Nephron progenitor cell (in vitro differentiated cells): ENCODE measurements at regions not wholly inside any gene's neighbourhood (a gene's known extent, or its start where the extent isn't known, plus 50 kb on each side); places are given as distances from the start of the nearest gene placed in this dataset.

ENCODE experiments used
- DNase-seq: peaks from one replicate; pipeline ENCODE4 v3.0.0; 2021
- H3K27ac Mint-ChIP-seq: 2 replicates; pipeline ENCODE4 v1.8.0; 2021; ENCODE audit warnings: mild to moderate bottlenecking, moderate library complexity, mixed read lengths
- H3K27me3 Mint-ChIP-seq: 2 replicates; pipeline ENCODE4 v1.8.0; 2021; ENCODE audit warnings: mild to moderate bottlenecking, low read depth, mixed read lengths; ENCODE audit not compliant: poor library complexity
- H3K36me3 Mint-ChIP-seq: 2 replicates; pipeline ENCODE4 v1.8.0; 2021; ENCODE audit warnings: low read depth, mixed read lengths
- H3K4me1 Mint-ChIP-seq: 2 replicates; pipeline ENCODE4 v1.8.0; 2021; ENCODE audit warnings: mixed read lengths
- H3K4me3 Mint-ChIP-seq: 2 replicates; pipeline ENCODE4 v1.8.0; 2021; ENCODE audit warnings: mild to moderate bottlenecking, moderate library complexity, mixed read lengths
- H3K9me3 Mint-ChIP-seq: 2 replicates; pipeline ENCODE4 v1.8.0; 2021; ENCODE audit warnings: mild to moderate bottlenecking, moderate library complexity, mixed read lengths
- CTCF ChIP-seq: fragments of 200-600 bp; sonication (generic); IDR thresholded peaks from 2 replicates; pipeline ENCODE4 v1.5.0; 2021; ENCODE audit warnings: antibody characterized with exemption

- peaks cover 9% of the 10 kb centered on the region for H3K27me3 Mint-ChIP-seq
- H3K27ac Mint-ChIP-seq = no peak overlapping the region
- no peak for DNase-seq
- TF ChIP-seq CTCF = no peak
- peaks cover 80% of the 10 kb centered on the region for H3K4me1 Mint-ChIP-seq
- H3K36me3 Mint-ChIP-seq = no peaks in the 10 kb centered on the region
- no peaks in the 10 kb centered on the region for H3K9me3 Mint-ChIP-seq
- H3K4me3 Mint-ChIP-seq = no peak overlapping the region
Measured at GRCh38 chr1:58901008-58901407, 117.2 kb upstream of the JUN start.

- Mint-ChIP-seq H3K36me3 (no peaks in the 10 kb centered on the region), H3K9me3 (no peaks in the 10 kb centered on the region), H3K4me3 (peak overlapping the region; percentile 59), H3K27ac (no peak overlapping the region), H3K4me1 (peaks cover 78% of the 10 kb centered on the region), H3K27me3 (peaks cover 9% of the 10 kb centered on the region)
- no peak for DNase-seq
- TF ChIP-seq CTCF = no peak
Measured at GRCh38 chr1:58902830-58903513, 119.1 kb upstream of the JUN start.

GRCh38 chr1:58903514-58904298 lies 119.9 kb upstream of the JUN start:
- H3K4me3 Mint-ChIP-seq = peak overlapping the region; percentile 77
- H3K27me3 Mint-ChIP-seq = peaks cover 9% of the 10 kb centered on the region
- H3K4me1 Mint-ChIP-seq = peaks cover 75% of the 10 kb centered on the region
- peak; percentile 69 for DNase-seq
- TF ChIP-seq CTCF = no peak
- no peaks in the 10 kb centered on the region for H3K9me3 Mint-ChIP-seq
- H3K27ac Mint-ChIP-seq = peak overlapping the region; percentile 33
- H3K36me3 Mint-ChIP-seq = no peaks in the 10 kb centered on the region

- Mint-ChIP-seq H3K36me3 (no peaks in the 10 kb centered on the region), H3K4me1 (peaks cover 67% of the 10 kb centered on the region), H3K4me3 (peak overlapping the region; percentile 77), H3K9me3 (no peaks in the 10 kb centered on the region), H3K27ac (peak overlapping the region; percentile 33), H3K27me3 (peaks cover 9% of the 10 kb centered on the region)
- no peak for DNase-seq
- TF ChIP-seq CTCF = no peak
Measured at GRCh38 chr1:58904299-58905125, 120.7 kb upstream of the JUN start.

GRCh38 chr1:58905126-58905490 lies 121.3 kb upstream of the JUN start:
- DNase-seq = no peak
- Mint-ChIP-seq H3K27me3 (peaks cover 9% of the 10 kb centered on the region), H3K27ac (no peak overlapping the region), H3K36me3 (no peaks in the 10 kb centered on the region), H3K4me3 (peak overlapping the region; percentile 55), H3K9me3 (no peaks in the 10 kb centered on the region), H3K4me1 (peaks cover 61% of the 10 kb centered on the region)
- TF ChIP-seq CTCF = no peak
